HG03378 (cell line): ENCODE measurements at regions not wholly inside any gene's neighbourhood (a gene's known extent, or its start where the extent isn't known, plus 50 kb on each side); places are given as distances from the start of the nearest gene placed in this dataset.
A peak's percentile ranks its signal among the peaks of the same experiment; 100 is the strongest.
"Not testable (repeated sequence)": the region's sequence is repeated elsewhere in the genome, so short reads cannot be mapped to it uniquely, and the experiment has no call there.

Experiments used
- ATAC-seq: cut with Tn5 transposase; IDR thresholded peaks from one replicate; pipeline ENCODE4 v1.9.1; 2021; ENCODE audit warnings: mild to moderate bottlenecking, moderate library complexity; ENCODE audit not compliant: unreplicated experiment

DNA sequence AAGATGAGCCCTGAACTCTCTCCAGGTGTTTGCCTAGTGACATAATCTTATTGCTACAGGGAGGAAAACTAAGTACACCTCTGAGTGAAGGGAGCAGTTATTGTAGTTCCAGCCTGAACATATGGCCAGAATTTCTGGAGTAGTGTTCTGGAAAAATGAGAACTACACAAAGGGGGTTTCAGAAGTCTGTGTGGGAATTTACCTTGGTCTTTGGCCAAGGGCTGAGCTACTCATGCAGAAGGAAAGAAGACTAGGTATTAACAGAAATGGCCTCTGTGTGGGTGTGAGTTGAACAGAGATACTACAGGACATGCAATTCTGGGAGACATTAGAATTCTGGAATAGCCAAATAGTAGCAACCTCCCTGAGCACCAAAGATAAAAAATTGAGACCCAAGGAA, 1009.7 kb upstream of the GJE1 start:
- ATAC-seq = peak; percentile 43

DNA sequence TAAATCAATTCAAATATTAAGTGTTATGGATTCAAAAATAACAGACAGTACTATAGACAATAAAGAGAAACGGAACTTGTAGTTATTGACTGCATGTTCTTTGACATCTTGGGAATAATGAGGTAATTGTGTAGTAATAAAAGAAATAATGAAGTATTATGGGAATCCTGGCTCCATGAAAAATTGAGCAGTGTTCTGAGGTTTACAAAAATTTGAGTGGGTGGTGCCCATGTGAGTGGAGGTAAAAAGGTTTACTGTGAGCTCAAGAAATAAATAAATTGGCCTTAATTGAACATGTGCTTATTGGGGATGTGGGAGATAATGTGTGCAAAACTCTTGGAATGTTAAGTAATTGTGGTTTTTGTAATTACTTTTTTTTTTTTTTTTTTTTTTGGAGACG, 1013.7 kb upstream of the GJE1 start:
- ATAC-seq = no peak

DNA sequence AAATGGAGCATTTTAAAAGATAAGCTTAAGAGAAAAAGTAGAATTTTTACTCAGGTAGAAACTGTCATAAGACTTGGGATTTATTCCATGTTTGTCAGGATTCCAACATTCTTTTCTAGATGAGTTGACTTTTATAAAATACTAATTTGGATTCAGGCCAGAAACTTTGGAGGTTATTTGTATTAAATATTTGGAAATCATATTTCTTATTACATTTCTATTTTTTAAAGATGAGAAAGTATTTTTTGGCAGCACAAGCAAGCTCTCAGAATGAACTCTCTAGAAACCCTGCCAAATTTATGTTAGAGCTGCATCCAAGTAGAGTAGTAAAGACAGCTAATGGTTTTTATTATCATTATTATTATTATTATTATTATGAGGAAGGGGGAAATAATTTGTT, 1014.9 kb upstream of the GJE1 start:
- no peak for ATAC-seq

DNA sequence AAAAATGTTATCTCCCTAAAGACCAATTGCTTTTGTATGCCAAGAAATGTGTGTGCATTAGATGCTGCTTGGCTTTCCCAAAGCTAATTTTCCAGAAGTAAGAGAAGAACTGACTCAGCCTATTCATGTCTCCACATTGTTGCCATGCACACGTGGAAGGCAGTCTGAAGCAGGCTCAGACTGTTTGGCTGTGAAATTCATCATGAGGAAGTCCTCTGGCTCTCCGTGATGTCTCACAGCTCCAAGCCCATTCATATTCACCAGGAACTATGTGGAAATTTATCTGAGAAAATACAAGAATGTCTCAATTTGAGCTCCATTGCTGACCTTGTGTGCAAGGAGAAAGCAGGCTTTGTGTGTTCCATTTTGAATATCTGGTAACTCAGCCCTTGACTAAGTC, 1022.2 kb upstream of the GJE1 start:
- no peak for ATAC-seq

DNA sequence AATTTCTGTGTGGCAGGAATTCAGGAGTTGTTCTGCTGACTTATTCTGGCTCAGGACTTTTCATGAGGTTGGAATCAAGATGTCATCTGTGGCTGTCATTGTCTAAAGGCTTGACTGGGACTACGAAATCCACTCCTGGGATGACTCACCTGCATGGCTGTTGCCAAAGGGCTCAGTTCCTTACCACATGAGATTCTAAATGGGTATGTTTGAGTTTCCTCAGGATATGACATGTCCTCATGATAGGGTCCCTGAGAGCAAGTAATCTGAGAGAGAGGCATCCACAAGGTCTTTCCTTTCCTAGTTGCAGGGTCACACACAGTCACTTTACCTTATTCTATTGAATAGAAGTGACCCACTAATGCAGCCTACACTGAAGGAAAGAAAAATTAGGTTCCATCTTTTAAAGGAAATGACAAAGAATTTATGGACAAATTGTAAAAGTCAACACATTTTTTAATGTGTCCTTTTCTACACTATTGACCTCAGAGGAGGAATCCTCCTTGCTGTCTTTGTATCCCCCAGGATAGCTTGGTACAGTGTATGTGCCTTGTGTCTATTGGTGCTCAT, 1025.0 kb upstream of the GJE1 start:
- ATAC-seq = no peak

DNA sequence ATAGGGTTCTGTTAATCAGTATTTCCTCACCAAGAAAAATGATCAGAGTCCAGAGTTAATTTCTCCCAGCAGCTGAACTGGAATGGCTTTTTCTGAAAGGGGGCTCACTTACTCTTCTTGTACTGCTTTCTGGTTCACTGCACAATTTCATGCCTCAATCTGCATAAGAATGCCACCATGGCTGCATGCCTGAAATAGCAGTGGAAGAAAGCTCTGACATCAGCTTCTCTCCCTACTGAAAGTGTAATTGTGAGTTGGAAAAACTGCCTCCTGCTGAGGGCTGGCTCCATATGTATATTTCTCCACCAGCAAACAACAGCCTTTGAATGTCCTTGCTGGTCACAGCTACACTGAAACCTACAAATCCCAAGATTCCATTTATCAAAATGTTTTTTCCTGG, 1027.2 kb upstream of the GJE1 start:
- no peak for ATAC-seq

DNA sequence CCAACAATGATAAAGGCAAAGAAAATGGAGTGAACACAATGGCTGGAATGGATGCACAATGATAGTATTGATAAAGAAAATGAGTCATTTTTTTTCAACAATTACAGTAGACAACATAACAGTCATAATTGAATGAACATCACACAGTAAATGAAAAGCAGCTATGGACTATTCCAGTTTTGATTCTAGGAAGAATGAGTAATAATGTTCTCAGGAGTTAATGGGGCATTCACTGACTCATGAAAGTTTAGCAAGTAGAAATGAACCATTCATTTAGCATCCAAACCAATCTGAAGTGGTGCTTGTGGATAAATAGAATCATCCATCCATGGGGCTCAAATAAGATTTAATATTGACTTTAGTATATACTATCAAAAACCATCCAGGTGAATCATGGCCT, 1029.5 kb upstream of the GJE1 start:
- no peak for ATAC-seq

DNA sequence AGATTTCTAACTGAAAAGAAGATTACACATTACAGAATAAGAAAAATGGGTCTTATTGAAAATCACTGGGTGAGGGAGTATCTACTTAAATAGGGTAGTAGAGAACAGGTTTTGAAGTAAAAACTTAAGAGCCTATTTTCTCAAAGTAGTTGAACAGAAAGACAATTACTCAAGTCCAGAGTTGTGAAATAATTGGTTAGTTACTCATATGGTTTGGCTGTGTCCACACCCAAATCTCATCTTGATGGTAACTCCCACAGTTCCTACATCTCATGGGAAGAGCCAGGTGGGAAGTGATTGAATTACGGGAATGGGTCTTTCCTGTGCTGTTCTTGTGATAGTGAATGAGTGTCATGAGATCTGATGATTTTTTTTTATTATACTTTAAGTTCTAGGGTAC, 1035.3 kb upstream of the GJE1 start:
- ATAC-seq = no peak

DNA sequence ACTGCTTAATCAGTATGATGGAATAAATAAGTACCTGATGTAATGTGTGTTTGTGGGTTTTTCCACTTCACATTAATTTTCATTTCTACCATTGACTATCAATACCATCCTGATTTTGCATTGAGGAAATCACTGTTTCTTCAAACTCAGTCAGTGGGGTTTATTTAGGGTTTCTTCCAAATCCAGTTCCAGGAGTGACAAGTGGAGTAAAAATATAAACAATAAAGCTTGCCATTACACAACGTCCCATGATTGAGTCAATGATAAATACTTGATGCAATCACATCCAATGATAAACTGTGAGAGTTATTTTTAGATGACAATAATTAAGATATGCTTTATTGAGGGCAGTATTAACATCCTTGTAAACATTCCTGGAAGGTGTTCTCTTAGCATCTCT, 1037.4 kb upstream of the GJE1 start:
- no peak for ATAC-seq

DNA sequence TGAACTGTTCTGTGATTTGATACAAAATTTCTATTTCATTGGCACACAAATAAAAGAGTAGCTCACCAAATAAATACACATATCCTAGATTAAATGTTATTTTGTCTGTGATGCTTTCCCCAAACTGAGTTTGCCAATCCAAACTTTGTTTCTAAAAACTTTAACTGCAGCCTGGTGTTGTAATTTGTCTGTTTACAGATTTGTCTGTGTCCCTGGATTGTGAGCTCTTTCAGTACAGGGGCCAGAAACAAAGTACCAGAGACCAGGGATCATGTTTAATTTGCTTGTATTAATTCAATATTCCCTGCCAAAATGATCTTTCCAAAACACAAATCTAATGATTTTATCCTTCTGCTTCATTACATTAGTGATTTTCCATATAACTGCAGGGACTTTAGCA, 1044.6 kb upstream of the GJE1 start:
- ATAC-seq = no peak

DNA sequence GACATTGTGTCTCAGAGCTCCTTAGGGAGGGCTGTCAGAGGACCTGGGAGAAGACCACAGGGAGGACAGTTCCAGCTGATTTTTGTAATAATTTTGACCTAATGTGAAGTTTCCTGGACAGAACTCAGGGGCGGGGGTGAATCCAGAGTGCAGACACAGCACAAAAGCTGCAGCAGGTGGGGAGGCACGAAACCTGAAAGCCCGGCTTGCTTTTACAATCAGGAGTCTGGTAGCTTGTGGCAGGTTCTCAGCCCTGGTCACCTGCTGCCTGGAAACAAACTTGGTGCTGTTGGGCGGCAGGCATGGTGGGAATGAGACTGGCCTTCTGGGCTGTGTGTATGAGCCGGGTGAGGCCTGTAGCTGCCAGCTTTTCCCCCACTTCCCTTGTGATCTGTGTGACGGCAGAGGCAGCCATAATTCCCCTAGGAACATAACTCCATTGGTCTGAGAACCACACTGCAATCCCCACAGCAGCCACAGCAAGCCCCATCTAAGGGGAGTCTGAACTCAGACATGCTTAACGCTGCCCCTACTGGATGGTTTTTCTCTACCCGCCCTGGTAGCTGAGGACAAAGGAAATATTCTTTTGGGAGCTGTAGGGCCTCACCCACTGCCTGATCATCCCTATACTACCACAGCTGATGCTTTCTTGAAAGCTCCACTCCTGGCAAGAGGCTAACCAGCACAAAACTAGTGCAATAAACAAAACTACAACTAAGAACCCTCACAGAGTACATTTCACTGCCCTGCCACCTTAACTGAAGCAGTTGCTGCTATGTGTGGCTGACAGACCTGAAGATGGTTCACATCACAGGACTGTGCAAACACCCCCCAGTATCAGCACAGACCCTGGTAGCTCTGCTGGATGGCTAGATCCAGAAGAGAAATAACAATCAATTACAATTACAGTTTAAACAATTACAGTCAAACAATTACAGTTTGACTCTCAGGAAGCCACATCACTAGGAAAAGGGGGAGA, 1055.1 kb upstream of the GJE1 start:
- ATAC-seq = peak; percentile 90

DNA sequence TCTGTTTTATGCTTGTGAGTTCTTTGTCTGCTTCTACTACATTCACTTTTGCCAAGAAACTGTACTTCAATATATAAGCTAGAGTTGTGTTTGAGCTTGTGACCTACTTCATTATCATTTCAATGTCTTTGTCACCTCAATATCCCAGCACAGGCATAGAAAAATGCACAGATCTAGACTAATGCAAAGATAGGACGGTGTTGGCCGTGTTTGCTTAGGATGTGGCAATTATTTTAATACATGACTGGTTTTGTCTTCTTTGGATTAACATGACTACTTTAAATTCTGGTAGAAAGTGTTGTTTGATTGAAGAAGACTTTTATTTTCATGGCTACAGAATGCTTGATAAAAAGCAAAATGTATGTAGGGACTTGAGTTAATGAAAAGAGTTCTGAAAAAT, 1075.0 kb upstream of the GJE1 start:
- no peak for ATAC-seq

DNA sequence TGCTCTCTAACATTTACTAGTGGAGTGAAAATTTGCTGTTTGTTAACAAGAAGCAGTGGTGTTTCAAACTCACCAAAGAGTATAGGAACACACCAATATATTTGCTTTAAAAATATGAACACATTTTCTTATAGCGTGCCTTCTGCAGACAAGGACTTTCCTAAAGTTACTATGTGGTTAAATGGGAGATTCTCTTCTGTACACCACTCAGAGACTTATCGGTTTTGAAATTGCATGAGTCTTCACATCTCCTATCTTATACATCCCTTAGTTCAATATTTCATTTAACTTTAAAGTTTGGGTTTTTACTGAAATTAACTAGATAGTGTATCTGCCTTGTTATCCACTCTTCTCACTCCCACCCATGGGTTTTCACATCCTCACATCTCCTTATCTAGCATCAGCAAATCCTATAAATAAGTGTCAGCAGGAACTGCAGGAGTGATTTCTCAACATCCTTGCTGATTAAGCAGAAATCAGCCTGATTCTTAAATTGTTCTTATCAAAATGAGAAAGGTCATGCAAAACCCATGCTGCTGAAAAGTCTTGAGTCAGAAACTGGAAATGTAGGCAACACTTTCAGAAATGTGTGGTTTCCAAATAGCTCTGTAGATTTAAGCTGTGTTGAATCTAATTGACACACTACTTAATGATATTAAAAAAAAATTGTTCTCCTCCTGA, 1075.6 kb upstream of the GJE1 start:
- no peak for ATAC-seq

DNA sequence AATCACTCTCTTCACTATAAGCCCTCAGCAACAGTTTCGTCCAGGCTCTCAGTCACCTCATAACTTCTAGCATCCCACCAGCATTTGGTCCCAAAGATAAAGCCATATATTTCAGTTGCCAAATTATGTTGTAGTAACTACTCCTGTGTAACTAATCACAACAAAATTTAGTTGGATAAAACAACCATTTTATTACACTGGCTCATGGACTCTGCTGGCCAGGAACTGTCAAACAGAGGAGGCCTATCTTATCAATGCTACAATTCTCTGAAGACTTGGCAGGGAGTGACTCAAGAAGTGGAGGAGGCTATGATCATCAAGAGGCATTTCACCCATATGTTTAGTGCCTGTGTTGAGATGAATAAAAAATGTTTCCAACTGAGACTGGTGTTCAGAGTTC, 1082.3 kb upstream of the GJE1 start:
- no peak for ATAC-seq

DNA sequence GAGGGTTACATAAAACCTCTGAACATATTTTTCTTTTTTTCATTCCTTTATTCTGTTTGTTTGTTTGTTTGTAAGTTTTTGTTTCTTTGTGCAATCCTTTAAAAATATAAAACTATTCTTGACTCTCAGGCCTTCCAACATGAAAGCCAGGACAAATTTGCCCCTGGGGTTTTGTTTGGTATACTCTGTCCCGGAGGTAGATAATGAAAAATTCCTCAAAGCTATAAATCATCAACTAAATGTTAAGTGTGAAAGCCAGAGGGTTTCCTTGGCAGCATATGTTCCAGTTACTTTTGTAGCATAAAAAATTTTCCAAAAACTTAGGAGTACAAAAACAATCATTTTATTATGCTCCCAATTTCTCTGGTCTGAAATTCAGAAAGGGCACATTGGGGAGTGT, 1084.3 kb upstream of the GJE1 start:
- ATAC-seq = no peak

DNA sequence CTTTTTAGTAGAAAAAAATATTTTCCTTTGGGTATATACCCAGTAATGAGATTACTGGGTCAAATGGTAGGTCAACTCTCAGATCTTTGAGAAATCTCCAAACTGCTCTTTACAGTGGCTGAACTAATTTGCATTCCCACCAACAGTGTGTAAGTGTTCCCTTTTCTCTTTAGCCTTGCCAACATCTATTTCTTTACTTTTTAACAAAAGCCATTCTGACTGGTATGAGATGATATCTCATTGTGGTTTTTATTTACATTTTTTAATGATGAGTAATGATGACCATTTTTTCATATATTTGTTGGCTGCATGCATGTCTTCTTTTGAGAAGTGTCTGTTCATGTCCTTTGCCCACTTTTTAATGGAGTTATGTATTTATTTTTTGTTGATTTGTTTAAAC, 1086.2 kb upstream of the GJE1 start:
- not testable (repeated sequence) for ATAC-seq

DNA sequence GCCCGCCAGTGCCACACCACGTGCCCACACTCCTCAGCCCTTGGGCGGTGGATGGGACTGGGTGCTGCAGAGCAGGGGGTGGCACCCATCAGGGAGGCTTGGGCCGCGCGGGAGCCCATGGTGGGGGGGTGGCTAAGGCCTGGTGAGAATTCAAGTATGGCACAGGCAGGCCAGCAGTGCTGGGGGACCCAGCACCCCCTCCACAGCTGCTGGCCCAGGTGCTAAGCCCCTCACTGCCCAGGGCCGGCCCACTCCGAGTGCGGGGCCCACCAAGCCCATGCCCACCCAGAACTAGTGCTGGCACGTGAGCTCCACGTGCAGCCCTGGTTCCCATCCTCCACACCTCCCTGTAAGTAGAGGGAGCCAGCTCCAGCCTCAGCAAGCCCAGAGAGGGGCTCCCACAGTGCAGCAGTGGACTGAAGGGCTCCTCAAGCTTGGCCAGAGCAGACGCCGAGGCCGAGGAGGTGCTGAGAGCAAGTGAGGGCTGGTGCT, 1091.1 kb upstream of the GJE1 start:
- ATAC-seq = no peak

DNA sequence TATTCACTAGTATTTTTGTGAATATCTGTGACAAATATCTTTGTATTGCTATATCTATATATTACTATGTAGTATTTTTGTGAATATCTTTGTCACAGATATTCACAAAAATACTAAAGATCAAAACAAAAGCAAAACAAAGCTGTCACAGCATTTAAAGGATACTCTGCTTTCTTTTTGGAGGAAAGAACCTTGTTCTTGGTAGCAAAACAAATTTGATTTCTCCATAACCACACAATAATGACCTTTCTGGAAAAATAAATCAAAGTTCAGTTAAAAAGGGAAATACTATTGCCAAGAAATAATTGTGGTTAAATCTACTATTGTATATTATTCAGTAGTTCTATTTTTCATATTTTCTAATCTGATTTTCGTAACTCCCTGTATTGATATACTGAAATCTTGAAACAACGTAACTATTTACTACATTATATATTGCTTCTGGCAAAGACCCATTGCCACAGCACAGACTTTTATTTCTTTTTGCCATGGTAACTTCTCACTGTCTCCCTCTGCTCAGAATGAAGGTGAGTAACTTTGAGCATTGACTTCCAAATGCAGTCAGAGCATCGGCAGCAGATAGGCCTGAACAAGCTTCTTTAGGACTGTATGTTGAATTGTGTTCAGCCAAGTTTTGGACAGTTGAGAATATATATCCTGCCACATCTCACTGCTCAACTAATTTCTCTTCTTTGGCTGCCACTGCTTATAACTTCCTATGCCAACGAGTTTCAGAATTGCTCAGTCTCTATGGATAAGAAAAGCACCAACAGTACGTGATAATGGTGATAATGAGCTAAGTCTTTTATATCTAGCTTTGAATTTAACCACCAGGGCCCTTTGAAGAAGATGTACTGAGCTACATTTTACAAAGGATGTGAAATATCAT, 1097.2 kb upstream of the GJE1 start:
- no peak for ATAC-seq

DNA sequence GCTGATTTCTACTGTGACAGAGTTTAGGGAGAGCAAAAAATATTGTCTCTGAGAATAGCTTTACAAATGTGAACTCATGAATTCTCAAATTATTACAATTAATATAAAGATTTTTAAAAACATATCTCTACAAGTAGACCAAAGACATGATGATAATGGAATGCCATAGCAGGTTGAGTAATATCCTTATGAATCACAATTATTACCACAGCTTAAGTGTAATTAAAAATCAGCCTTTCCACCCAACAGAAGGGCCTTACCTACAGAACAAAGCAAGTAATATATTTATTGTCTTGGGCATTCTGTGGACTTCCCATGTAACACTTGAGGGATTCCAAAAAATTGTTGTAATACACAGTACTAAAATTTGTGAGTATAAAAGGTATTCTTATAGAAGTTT, 1099.6 kb upstream of the GJE1 start:
- ATAC-seq = no peak

DNA sequence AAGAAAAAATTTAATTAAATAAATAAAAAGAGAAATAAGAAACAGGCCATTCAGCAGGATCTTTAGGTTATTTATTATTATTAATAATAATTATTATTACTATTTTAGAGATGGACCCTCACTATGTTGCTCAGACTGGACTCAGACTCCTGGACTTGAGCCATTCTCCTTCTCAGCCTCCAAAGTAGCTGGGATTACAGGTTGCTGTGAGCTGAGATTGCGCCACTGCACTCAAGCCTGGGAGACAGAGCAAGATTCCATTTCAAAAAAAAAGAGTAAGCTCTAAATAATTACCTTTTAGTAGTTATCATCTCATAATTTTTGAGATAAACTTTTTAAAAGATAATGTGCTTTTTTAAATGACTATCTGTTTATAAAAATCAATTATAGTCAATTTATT, 1102.8 kb upstream of the GJE1 start:
- ATAC-seq = no peak

DNA sequence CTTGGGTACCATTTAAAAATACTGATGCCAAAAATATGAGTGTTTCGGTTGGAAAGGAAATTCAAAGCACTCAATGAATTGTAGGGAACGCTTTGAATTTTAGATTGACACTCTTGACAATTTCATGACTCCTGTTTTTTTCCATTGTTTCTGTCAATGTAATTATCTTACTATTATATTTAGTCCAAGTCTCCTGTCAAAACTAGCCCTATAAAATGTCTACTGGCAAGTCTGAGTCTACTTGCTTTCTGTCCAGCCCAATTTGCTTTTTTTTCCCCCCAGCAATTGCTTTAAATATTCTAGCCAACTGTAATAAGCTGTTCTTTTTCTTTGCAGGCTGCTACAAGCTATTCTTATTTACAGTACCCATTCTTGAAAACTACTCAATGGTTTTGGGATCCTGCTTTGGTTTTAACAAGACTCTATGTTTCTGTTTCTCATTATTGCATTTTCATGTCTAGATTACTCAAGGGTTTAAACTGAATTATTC, 1103.9 kb upstream of the GJE1 start:
- ATAC-seq = no peak
